Vagina (tissue), 2 donors: ENCODE measurements at regions not wholly inside any gene's neighbourhood (a gene's known extent, or its start where the extent isn't known, plus 50 kb on each side); places are given as distances from the start of the nearest gene placed in this dataset.

ENCODE experiments used
- DNase-seq, 2 donors: peaks; one replicate each; pipeline ENCODE4 v3.0.0-alpha.2; 2017; ENCODE audit errors: extremely low spot score in 2 of 2
- H3K27ac ChIP-seq: fragments of 200-600 bp; sonication (generic); one replicate; pipeline ENCODE4 v1.5.1; 2019
- H3K27me3 ChIP-seq: fragments of 200-600 bp; sonication (generic); one replicate; pipeline ENCODE4 v1.5.1; 2019
- H3K36me3 ChIP-seq, 2 donors: fragments of 200-600 bp; sonication (generic); one replicate each; pipeline ENCODE4 v1.5.1; 2017 to 2019
- H3K4me1 ChIP-seq: fragments of 200-600 bp; sonication (generic); one replicate; pipeline ENCODE4 v1.5.1; 2019
- H3K4me3 ChIP-seq, 2 donors: fragments of 200-600 bp; sonication (generic); 1 replicate in 1 of 2; 2 replicates in 1 of 2; pipeline ENCODE4 v1.5.1; 2016 to 2019
- H3K9me3 ChIP-seq: fragments of 200-600 bp; sonication (generic); one replicate; pipeline ENCODE4 v1.5.1; 2019
- POLR2A ChIP-seq, 2 donors: fragments of 450-650 bp; IDR thresholded peaks; one replicate each; pipeline ENCODE4 v1.6.1; 2017; ENCODE audit warnings: antibody characterized with exemption in 2 of 2, mild to moderate bottlenecking in 2 of 2, moderate library complexity in 2 of 2
- POLR2AphosphoS5 ChIP-seq, 2 donors: sonication (generic); formaldehyde crosslinking; IDR thresholded peaks; one replicate each; pipeline ENCODE4 v1.9.0; 2017; ENCODE audit warnings: antibody characterized with exemption in 2 of 2, mild to moderate bottlenecking in 2 of 2, low read depth in 1 of 2; ENCODE audit not compliant: insufficient read depth in 1 of 2
- intact Hi-C: fragments of 100-400 bp; cut with DNase I; formaldehyde crosslinking; loops from one replicate; pipeline ENCODE4 v1.15.1; 2023
- TF ChIP-seq, protein P1 (sequence below), 3 experiments: fragments of 450-650 bp in 2 of 3; fragments of 200-600 bp in 1 of 3; sonication (generic) in 1 of 3; IDR thresholded peaks; one replicate each; pipeline ENCODE4 v1.5.1; 2017 to 2019; ENCODE audit warnings: antibody characterized with exemption in 3 of 3, mild to moderate bottlenecking in 2 of 3, moderate library complexity in 2 of 3

GRCh38 chr2:122980671-122981070 lies 1044.4 kb upstream of the CNTNAP5 start:
- H3K27ac ChIP-seq, result no peak overlapping the region
- H3K9me3 ChIP-seq, result no peaks in the 10 kb centered on the region
- intact Hi-C loops, result no loop called here

DNA sequence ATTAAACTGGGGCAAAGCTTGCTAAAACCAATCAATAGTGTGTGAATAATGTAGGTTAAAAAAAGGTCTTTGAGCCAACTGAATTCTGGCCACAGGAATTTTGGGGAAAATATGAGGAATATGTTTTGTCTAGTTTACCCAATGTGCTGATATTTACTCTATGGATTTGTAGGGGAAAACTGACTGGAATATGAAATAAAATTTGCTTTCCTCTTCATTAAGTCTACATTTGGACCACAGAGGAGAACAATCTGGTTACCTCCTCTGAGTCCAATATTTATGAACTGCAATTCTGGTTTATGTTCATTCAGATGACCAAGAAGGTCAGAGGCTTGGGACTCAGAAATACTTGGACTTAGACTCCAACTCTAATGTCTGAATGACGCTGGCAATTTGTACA lies 1042.2 kb upstream of the CNTNAP5 start:
- H3K27ac ChIP-seq, result no peak overlapping the region
- TF ChIP-seq, protein P1, sequence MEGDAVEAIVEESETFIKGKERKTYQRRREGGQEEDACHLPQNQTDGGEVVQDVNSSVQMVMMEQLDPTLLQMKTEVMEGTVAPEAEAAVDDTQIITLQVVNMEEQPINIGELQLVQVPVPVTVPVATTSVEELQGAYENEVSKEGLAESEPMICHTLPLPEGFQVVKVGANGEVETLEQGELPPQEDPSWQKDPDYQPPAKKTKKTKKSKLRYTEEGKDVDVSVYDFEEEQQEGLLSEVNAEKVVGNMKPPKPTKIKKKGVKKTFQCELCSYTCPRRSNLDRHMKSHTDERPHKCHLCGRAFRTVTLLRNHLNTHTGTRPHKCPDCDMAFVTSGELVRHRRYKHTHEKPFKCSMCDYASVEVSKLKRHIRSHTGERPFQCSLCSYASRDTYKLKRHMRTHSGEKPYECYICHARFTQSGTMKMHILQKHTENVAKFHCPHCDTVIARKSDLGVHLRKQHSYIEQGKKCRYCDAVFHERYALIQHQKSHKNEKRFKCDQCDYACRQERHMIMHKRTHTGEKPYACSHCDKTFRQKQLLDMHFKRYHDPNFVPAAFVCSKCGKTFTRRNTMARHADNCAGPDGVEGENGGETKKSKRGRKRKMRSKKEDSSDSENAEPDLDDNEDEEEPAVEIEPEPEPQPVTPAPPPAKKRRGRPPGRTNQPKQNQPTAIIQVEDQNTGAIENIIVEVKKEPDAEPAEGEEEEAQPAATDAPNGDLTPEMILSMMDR (IDR thresholded peaks at IDR 0.05), result no peak
- TF ChIP-seq POLR2AphosphoS5 (IDR thresholded peaks at IDR 0.05; ENCODE audit: insufficient read depth in 1 of 2, low read depth in 1 of 2), result no peak
- TF ChIP-seq POLR2A (IDR thresholded peaks at IDR 0.05), result no peak
- H3K27me3 ChIP-seq, result no peaks in the 10 kb centered on the region
- no peaks in the 10 kb centered on the region for H3K4me1 ChIP-seq
- intact Hi-C loops, result no loop called here
- no peak for DNase-seq
- H3K4me3 ChIP-seq, result no peak overlapping the region
- H3K36me3 ChIP-seq, result no peaks in the 10 kb centered on the region
- no peaks in the 10 kb centered on the region for H3K9me3 ChIP-seq

More at GRCh38 chr2:122980671-122981070, 1044.4 kb upstream of the CNTNAP5 start:
- TF ChIP-seq POLR2AphosphoS5 (IDR thresholded peaks at IDR 0.05; ENCODE audit: insufficient read depth in 1 of 2, low read depth in 1 of 2) (no peak), POLR2A (IDR thresholded peaks at IDR 0.05) (no peak)
- TF ChIP-seq, protein P1 (IDR thresholded peaks at IDR 0.05), result no peak
- DNase-seq, result no peak
- H3K36me3 ChIP-seq, result no peaks in the 10 kb centered on the region
- H3K27me3 ChIP-seq, result no peaks in the 10 kb centered on the region
- H3K4me1 ChIP-seq, result no peaks in the 10 kb centered on the region
- no peak overlapping the region for H3K4me3 ChIP-seq

GRCh38 chr2:122988395-122989221 lies 1036.5 kb upstream of the CNTNAP5 start:
- Histone ChIP-seq H3K36me3 (no peaks in the 10 kb centered on the region), H3K9me3 (no peaks in the 10 kb centered on the region), H3K4me1 (no peaks in the 10 kb centered on the region), H3K4me3 (no peak overlapping the region), H3K27me3 (no peaks in the 10 kb centered on the region), H3K27ac (no peak overlapping the region)
- intact Hi-C loops, result no loop called here
- DNase-seq, result no peak
- TF ChIP-seq POLR2AphosphoS5 (IDR thresholded peaks at IDR 0.05; ENCODE audit: insufficient read depth in 1 of 2, low read depth in 1 of 2), result no peak
- TF ChIP-seq, protein P1 (IDR thresholded peaks at IDR 0.05), result no peak
- no peak for TF ChIP-seq POLR2A (IDR thresholded peaks at IDR 0.05)

DNA sequence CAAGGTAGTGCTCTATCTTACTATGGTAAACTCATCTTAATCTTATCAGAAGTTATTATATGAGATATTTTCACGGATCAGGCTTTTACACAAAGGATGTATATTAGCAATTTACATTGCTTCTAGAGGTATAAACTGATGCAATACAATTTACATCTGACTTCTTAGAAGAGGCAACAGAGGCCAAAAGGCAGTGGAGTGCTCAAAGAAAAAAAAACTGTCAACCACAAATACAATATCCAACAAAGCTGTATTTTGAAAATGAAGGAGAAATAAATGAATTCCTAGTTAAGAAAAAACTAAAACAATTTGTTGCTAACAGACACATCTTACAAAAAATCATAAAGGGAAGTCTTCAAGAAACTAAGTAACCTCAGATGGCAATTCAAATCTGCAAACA lies 1031.5 kb upstream of the CNTNAP5 start:
- Histone ChIP-seq H3K4me3 (no peak overlapping the region), H3K9me3 (no peaks in the 10 kb centered on the region), H3K27ac (no peak overlapping the region), H3K36me3 (no peaks in the 10 kb centered on the region), H3K4me1 (no peaks in the 10 kb centered on the region), H3K27me3 (no peaks in the 10 kb centered on the region)
- no peak for DNase-seq
- intact Hi-C loops, result no loop called here
- TF ChIP-seq POLR2A (IDR thresholded peaks at IDR 0.05), result no peak
- no peak for TF ChIP-seq POLR2AphosphoS5 (IDR thresholded peaks at IDR 0.05; ENCODE audit: insufficient read depth in 1 of 2, low read depth in 1 of 2)
- TF ChIP-seq, protein P1 (IDR thresholded peaks at IDR 0.05), result no peak

GRCh38 chr2:122999258-122999657 lies 1025.8 kb upstream of the CNTNAP5 start:
- Histone ChIP-seq H3K9me3 (no peaks in the 10 kb centered on the region), H3K4me1 (no peaks in the 10 kb centered on the region), H3K36me3 (no peaks in the 10 kb centered on the region), H3K27me3 (no peaks in the 10 kb centered on the region), H3K27ac (no peak overlapping the region), H3K4me3 (no peak overlapping the region)
- TF ChIP-seq POLR2A (IDR thresholded peaks at IDR 0.05) (no peak), POLR2AphosphoS5 (IDR thresholded peaks at IDR 0.05; ENCODE audit: insufficient read depth in 1 of 2, low read depth in 1 of 2) (no peak)
- TF ChIP-seq, protein P1 (IDR thresholded peaks at IDR 0.05), result no peak
- intact Hi-C loops, result no loop called here
- DNase-seq, result no peak
